ENCODE measurements at regions not wholly inside any gene's neighbourhood (a gene's known extent, or its start where the extent isn't known, plus 50 kb on each side); places are given as distances from the start of the nearest gene placed in this dataset.

DNA sequence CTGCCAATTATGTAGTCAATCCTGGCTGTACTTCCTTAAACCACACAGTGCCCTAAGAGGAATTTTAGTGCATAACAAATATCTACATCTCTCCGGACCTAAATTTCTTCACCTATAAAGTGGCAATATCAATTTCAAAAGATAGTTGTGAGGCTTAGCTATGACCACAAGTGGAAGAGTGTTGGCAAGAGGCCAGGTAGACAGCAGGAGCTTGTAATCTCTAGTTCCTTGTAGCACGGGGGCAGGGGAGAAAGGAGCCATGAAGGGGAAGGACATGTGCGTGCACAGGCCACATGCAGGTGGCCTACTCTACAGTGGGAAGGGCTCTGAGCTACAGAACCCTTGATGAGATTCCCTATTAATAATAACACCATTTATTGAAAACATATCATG, 269.7 kb downstream of the ABHD5 start:
- TF ChIP-seq, protein P1, sequence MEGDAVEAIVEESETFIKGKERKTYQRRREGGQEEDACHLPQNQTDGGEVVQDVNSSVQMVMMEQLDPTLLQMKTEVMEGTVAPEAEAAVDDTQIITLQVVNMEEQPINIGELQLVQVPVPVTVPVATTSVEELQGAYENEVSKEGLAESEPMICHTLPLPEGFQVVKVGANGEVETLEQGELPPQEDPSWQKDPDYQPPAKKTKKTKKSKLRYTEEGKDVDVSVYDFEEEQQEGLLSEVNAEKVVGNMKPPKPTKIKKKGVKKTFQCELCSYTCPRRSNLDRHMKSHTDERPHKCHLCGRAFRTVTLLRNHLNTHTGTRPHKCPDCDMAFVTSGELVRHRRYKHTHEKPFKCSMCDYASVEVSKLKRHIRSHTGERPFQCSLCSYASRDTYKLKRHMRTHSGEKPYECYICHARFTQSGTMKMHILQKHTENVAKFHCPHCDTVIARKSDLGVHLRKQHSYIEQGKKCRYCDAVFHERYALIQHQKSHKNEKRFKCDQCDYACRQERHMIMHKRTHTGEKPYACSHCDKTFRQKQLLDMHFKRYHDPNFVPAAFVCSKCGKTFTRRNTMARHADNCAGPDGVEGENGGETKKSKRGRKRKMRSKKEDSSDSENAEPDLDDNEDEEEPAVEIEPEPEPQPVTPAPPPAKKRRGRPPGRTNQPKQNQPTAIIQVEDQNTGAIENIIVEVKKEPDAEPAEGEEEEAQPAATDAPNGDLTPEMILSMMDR (IDR thresholded peaks at IDR 0.05): no peak
- H3K27ac ChIP-seq: no peak overlapping the region
- DNase-seq (ENCODE audit: low spot score): no peak

DNA sequence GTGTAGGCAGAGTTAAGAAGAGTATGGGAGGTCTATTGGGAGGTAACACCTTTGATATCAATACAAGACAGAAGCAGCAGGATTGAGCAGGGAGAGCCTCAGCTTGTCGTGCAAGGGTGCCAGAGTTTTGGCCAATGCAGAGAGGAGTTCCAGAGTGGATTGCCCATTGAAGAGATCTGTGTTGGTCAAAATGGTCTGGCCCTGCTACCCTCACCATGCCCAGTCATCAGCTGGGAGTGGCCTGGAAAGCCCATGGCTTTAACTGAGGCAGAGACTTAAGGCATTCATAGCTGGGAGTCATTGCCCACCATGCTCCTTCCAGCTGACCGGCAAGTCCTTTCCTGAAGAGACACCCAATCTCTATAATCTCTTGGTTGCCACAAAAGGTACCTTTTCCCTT, 271.3 kb downstream of the ABHD5 start:
- H3K4me3 ChIP-seq: no peak overlapping the region
- TF ChIP-seq, protein P1 (IDR thresholded peaks at IDR 0.05): no peak
- DNase-seq (ENCODE audit: low spot score): no peak
- no peak overlapping the region for H3K27ac ChIP-seq

More for the DNA sequence above, 269.7 kb downstream of the ABHD5 start:
- no peak overlapping the region for H3K4me3 ChIP-seq

DNA sequence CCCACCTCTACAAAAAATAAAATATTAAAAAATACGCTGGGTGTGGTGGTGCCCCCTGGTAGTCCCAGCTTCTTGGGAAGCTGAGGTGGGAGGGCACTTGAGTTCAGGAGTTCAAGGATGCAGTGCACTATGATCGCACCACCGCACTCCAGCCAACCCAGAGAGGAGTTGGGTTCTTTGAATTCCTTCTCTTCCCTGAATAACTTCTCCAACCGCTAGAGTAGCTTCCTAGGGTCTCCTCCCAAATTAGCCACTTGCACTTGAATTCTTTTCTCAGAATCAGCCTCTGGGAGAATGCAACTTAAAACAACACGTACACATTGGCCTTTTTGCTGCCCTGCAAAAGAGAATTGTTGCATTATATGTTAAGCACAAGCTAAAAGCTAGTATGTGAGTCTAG, 272.5 kb downstream of the ABHD5 start:
- no peak overlapping the region for H3K4me3 ChIP-seq
- no peak for DNase-seq (ENCODE audit: low spot score)

DNA sequence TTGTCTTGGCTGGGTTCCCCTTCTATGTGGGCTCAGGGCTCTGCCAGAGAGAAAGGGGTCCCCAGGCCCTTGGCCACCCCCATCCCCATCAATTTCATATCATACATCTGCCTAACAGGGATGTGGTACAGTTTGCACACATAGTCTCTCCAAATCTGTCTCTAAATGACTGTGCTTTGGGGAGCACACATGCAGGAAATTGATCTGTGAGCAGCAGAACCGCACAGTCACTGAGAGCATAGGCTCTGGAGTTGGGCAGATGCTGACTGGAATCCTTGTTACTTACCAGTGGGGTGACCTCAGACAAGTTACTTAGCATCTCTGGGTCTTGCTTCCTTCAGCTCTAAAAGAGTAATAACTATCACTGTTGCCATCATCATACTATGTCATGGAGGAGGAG, 273.9 kb downstream of the ABHD5 start:
- TF ChIP-seq, protein P1 (IDR thresholded peaks at IDR 0.05): no peak
- H3K27ac ChIP-seq: no peak overlapping the region

More for the DNA sequence above, 272.5 kb downstream of the ABHD5 start:
- TF ChIP-seq, protein P1 (IDR thresholded peaks at IDR 0.05): no peak
- no peak overlapping the region for H3K27ac ChIP-seq

DNA sequence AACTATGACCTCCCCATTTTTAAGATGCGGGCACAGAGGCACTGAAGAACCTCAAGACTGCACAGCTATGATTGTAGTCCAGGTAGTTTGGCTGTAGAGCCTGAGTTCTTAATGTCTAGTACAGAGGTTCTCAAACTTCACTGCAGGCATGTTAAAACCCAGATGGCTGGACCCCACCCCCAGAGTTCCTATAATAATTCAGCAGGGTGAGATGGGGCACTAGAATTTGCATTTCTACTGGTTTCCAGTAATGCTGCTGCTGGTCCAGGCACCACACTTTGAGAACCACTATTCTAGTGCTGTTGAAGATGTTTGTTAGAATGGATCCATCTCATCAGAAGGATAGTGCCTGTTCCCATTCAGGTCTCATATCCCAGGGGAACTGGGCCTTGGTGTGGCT, 274.9 kb downstream of the ABHD5 start:
- Histone ChIP-seq H3K4me3 (no peak overlapping the region), H3K27ac (no peak overlapping the region)
- no peak for DNase-seq (ENCODE audit: low spot score)
- TF ChIP-seq, protein P1 (IDR thresholded peaks at IDR 0.05): no peak

More for the DNA sequence above, 273.9 kb downstream of the ABHD5 start:
- no peak overlapping the region for H3K4me3 ChIP-seq
- no peak for DNase-seq (ENCODE audit: low spot score)

DNA sequence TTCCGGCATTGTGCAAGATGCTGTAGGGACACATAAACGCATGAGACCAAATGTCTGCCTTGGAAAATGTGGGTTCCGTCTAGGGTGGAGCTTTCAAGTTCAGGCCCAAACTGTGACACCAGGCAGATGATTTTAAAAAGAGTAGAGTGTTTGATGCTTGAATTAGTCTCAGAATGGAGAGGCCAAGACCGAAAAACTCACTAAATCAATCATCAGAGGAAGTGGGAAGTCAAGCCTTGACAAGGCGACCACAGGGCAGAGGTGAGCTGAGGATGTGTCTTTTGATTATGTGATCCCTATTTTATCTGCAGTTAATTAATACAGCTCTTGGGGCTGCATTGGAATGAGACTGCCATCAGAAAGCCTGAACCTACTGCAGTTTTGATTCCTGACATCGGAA, 275.4 kb downstream of the ABHD5 start:
- TF ChIP-seq, protein P1 (IDR thresholded peaks at IDR 0.05): no peak
- no peak for DNase-seq (ENCODE audit: low spot score)
- no peak overlapping the region for H3K27ac ChIP-seq
- H3K4me3 ChIP-seq: no peak overlapping the region

DNA sequence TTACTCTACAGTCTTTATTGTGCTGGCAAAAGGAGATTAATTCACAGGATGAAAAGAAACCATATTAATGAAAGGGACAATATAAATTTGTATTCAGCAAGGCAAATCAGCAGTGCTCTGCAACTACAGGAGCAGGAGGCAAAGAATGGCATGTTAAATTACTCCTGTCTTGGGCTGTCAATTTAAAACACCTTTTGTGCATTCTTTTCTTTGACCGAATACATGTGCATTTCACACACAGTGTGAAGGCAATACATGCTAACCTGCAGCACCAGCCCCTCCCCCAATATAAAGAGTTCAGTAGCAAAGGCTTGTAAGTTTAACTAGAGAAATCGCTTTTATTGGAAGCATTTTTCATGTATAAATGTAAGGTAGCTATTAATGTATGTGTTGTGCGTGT, 275.2 kb upstream of the TOPAZ1 start:
- TF ChIP-seq, protein P1 (IDR thresholded peaks at IDR 0.05): no peak
- no peak for DNase-seq (ENCODE audit: low spot score)
- H3K27ac ChIP-seq: no peak overlapping the region
- H3K4me3 ChIP-seq: no peak overlapping the region

All from coronary artery (tissue), 2 donors.